ENCODE measurements at regions not wholly inside any gene's neighbourhood (a gene's known extent, or its start where the extent isn't known, plus 50 kb on each side); places are given as distances from the start of the nearest gene placed in this dataset.
"Not testable (repeated sequence)": the region's sequence is repeated elsewhere in the genome, so short reads cannot be mapped to it uniquely, and the experiment has no call there.

- H3K27me3 Mint-ChIP-seq = no peaks in the 10 kb centered on the region
- ATAC-seq (replicated peaks) = peak; percentile 84
- peaks cover 17 to 25% of the 10 kb centered on the region in 2 donors for H3K4me1 Mint-ChIP-seq (ENCODE audit: low read depth in 2 of 2)
- peaks cover 63% of the 10 kb centered on the region for H3K36me3 Mint-ChIP-seq (ENCODE audit: insufficient read depth)
- DNase-seq = peak; percentile 98 to 99 (median 99)
- peak overlapping the region; percentile 73 to 77 for H3K4me3 Mint-ChIP-seq
- peaks cover 5 to 11% of the 10 kb centered on the region in 2 donors for H3K9me3 Mint-ChIP-seq
- peak overlapping the region; percentile 88 to 95 for H3K27ac Mint-ChIP-seq
Measured at GRCh38 chr9:129413537-129414376, 207.1 kb downstream of the C9orf50 start.

DNA sequence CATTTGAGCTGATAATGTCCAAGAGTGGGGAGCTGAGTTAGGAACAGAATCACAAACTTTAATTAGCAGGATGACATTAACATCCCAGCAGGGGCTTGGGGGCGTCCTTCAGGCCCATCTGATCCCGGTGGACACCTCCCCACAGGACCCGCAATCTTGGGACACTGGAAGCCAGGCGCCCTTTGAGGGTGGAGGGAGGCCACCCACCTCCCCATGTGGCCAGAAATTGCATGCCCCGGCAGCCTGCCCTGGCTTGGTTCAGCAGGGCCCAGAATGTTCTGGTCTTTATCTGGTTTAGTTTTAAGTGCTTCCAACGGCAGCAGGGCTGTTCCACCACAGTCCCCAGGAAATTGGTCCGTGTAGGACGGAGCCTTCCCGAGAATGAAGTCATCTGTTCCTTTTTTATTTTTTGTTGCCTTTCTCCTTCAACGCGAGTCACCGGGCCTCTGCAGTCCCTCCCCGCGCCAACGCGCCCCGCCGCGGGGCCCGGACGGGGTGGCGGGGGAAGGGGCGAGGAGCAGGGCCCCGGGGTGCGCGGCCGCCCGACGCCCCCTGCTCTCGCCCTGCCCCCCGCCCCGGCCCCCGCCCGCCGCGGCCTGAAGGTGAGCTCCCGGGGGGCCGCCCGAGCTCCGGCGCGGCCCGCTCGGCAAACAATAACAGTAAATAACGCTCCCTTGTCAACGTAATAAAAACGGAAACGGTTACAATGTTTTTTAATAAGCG, 207.9 kb downstream of the C9orf50 start:
- peaks cover 5 to 11% of the 10 kb centered on the region in 2 donors for H3K9me3 Mint-ChIP-seq
- peak overlapping the region; percentile 73 to 77 for H3K4me3 Mint-ChIP-seq
- H3K27ac Mint-ChIP-seq = peak overlapping the region; percentile 88 to 95
- DNase-seq (peak in 2 of 3 experiments; percentile 44 to 52), ATAC-seq (replicated peaks) (no peak)
- H3K27me3 Mint-ChIP-seq = no peaks in the 10 kb centered on the region
- H3K4me1 Mint-ChIP-seq (ENCODE audit: low read depth in 2 of 2) = peaks cover 17 to 25% of the 10 kb centered on the region in 2 donors
- peaks cover 70% of the 10 kb centered on the region for H3K36me3 Mint-ChIP-seq (ENCODE audit: insufficient read depth)

- ATAC-seq (replicated peaks); DNase-seq; H3K27me3 Mint-ChIP-seq: not testable (repeated sequence)
- peaks cover 5 to 11% of the 10 kb centered on the region in 2 donors for H3K9me3 Mint-ChIP-seq
- H3K4me1 Mint-ChIP-seq (ENCODE audit: low read depth in 2 of 2) = peaks cover 15 to 26% of the 10 kb centered on the region in 2 donors
- peaks cover 70% of the 10 kb centered on the region for H3K36me3 Mint-ChIP-seq (ENCODE audit: insufficient read depth)
- peak overlapping the region; percentile 73 to 77 for H3K4me3 Mint-ChIP-seq
- peak overlapping the region; percentile 88 to 95 for H3K27ac Mint-ChIP-seq
Measured at GRCh38 chr9:129412176-129412813, 208.6 kb downstream of the C9orf50 start.

- Mint-ChIP-seq H3K27me3 (peaks cover under 1 to 8% of the 10 kb centered on the region in 2 donors), H3K4me3 (peak overlapping the region in 1 of 2 donors; percentile 5), H3K4me1 (ENCODE audit: low read depth in 2 of 2) (peaks cover 13 to 25% of the 10 kb centered on the region in 2 donors), H3K36me3 (ENCODE audit: insufficient read depth) (peaks cover 70% of the 10 kb centered on the region), H3K9me3 (peaks cover 5 to 11% of the 10 kb centered on the region in 2 donors), H3K27ac (peak overlapping the region; percentile 88 to 95)
- ATAC-seq (replicated peaks) = no peak
- no peak for DNase-seq
Measured at GRCh38 chr9:129411501-129412175, 209.3 kb downstream of the C9orf50 start.

DNA sequence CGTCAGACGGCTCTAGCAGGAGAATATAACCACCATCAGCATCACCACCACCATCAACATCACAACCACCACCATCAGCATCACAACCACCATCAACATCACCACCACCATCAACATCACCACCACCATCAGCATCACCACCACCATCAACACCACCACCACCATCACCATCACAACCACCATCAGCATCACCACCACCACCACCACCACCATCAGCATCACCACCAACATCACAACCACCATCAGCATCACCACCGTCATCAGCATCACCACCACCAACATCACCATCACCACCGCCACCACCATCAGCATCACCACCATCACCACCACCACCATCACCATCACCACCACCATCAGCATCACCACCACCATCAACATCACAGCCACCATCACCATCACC, 210.7 kb downstream of the C9orf50 start:
- Mint-ChIP-seq H3K36me3 (ENCODE audit: insufficient read depth) (peaks cover 66% of the 10 kb centered on the region), H3K27me3 (peaks cover 7 to 15% of the 10 kb centered on the region in 2 donors), H3K9me3 (peaks cover 5 to 11% of the 10 kb centered on the region in 2 donors), H3K4me1 (ENCODE audit: low read depth in 2 of 2) (peaks cover 16 to 26% of the 10 kb centered on the region in 2 donors), H3K27ac (peak overlapping the region; percentile 88 to 95), H3K4me3 (peak overlapping the region; percentile 45 to 46)
- DNase-seq (no peak), ATAC-seq (replicated peaks) (no peak)

DNA sequence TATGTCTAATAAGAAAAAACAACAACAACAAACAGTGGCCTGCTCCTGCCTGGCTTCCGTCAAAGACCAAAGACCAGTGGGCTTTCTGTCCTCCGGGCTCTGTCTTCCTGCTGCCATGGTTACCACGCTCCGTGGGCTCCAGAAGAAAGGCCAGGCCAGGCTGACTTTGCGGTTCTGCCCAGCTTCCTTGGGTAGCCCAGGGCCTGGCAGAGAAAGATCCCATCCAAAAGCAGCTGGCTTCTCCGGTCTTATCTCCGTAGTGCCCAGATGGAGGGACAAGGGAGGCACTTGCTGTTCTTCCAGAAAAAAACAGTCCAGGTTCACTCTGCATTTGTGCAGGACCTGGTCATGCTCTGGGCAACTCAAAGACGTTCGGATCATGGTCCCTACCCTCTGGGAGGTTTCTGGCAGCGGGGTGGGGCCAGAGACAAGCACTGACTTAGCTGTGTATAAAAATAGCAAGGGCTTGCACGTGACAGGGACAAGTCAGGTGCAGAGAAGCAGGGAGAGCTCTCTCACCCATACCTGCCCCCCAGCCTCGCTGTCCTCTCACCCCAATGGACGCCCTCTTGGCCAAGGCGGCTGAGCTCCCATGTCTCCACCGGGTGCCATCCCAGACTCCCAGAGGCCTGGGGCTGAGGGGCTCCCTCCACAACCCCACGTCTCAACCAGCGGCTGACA, 212.2 kb downstream of the C9orf50 start:
- peak overlapping the region in 1 of 2 donors; percentile 75 for H3K27ac Mint-ChIP-seq
- H3K9me3 Mint-ChIP-seq = peaks cover 5 to 11% of the 10 kb centered on the region in 2 donors
- H3K4me1 Mint-ChIP-seq (ENCODE audit: low read depth in 2 of 2) = peaks cover 16 to 24% of the 10 kb centered on the region in 2 donors
- no peak for ATAC-seq (replicated peaks)
- DNase-seq = no peak
- H3K27me3 Mint-ChIP-seq = peaks cover 7 to 20% of the 10 kb centered on the region in 2 donors
- H3K4me3 Mint-ChIP-seq = no peak overlapping the region
- peaks cover 52% of the 10 kb centered on the region for H3K36me3 Mint-ChIP-seq (ENCODE audit: insufficient read depth)

GRCh38 chr9:129407905-129408452, 212.9 kb downstream of the C9orf50 start:
- peaks cover 46% of the 10 kb centered on the region for H3K36me3 Mint-ChIP-seq (ENCODE audit: insufficient read depth)
- DNase-seq (no peak), ATAC-seq (replicated peaks) (no peak)
- peaks cover 7 to 27% of the 10 kb centered on the region in 2 donors for H3K27me3 Mint-ChIP-seq
- peak overlapping the region in 1 of 2 donors; percentile 75 for H3K27ac Mint-ChIP-seq
- H3K4me3 Mint-ChIP-seq = no peak overlapping the region
- peaks cover 16 to 28% of the 10 kb centered on the region in 2 donors for H3K4me1 Mint-ChIP-seq (ENCODE audit: low read depth in 2 of 2)
- peaks cover 5 to 11% of the 10 kb centered on the region in 2 donors for H3K9me3 Mint-ChIP-seq

DNA sequence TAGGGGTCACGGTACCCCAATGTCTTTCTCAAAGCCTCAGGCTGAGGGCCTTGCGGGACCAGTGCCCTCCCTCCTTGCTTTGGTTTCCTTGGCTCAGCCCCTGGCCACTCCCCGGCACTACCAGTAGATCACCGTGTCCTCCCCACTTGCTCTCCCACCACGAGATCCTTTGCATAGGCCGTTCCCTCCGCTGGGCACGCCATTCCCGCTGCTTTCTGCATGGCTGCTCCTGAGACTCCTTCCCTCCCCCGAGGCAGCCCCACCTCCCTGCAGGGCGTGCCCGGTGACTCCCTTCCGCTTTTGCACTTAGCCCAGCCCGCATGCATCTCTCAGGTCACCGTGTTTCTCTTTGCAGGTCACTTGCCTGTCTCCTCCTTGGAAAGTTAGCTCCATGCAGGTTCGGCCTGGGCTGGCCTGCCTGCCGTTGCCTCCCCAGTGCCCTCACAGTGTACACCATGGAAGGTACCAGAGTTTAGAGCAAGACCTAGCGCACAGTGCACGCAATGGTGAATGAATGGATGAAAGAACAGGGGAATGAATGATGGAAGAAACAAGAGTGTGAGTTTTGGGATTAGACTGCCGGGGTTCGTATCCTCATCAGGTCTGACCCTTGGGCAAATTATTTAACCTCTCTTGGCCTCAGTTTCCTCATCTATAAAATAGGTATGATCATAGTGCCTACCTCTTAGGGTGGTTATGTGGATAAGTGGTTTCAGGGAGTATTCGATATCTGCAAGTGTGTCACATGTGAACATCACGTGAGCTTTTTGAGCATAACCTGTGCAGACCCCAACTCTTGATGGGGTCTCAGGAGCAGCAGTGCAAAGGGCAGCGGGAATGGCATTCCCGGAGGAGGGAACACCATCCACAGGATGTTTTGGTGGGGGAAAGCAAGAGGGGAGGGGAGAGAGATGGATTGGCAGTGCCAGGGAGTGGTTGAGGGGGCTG, 214.3 kb downstream of the C9orf50 start:
- Mint-ChIP-seq H3K36me3 (ENCODE audit: insufficient read depth) (peaks cover 35% of the 10 kb centered on the region), H3K4me3 (no peak overlapping the region), H3K27me3 (peaks cover 7 to 27% of the 10 kb centered on the region in 2 donors), H3K9me3 (peaks cover 5 to 11% of the 10 kb centered on the region in 2 donors), H3K27ac (peak overlapping the region in 1 of 2 donors; percentile 75), H3K4me1 (ENCODE audit: low read depth in 2 of 2) (peaks cover 16 to 23% of the 10 kb centered on the region in 2 donors)
- ATAC-seq (replicated peaks) = no peak
- no peak for DNase-seq

DNA sequence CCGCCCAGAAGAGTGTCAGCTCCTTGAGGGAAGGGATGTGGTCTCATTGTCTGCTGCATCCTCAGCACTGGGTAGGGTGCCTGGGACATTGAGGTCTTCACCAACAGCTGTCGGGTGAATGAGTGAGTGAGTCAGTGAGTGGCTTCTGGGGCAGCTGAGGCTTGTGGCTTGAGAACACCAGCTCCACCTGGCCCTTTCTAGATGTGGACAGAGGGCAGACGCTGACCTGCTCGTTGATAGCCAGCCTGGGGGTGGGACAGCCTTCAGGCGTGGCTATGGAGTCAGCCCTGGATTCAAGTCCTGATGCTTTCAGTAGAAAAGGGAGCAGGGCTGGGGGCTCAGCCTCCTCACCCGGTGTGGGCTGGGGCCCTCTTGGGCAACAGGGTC, 215.1 kb downstream of the C9orf50 start:
- ATAC-seq (replicated peaks) (no peak), DNase-seq (no peak)
- Mint-ChIP-seq H3K27ac (no peak overlapping the region), H3K9me3 (peaks cover 5 to 11% of the 10 kb centered on the region in 2 donors), H3K4me1 (ENCODE audit: low read depth in 2 of 2) (peaks cover 15 to 21% of the 10 kb centered on the region in 2 donors), H3K27me3 (peaks cover 7 to 27% of the 10 kb centered on the region in 2 donors), H3K4me3 (no peak overlapping the region), H3K36me3 (ENCODE audit: insufficient read depth) (peaks cover 28% of the 10 kb centered on the region)

GRCh38 chr9:129405089-129405826, 215.6 kb downstream of the C9orf50 start:
- Mint-ChIP-seq H3K36me3 (ENCODE audit: insufficient read depth) (peaks cover 22% of the 10 kb centered on the region), H3K9me3 (peaks cover 2 to 5% of the 10 kb centered on the region in 2 donors), H3K4me3 (no peak overlapping the region), H3K27ac (no peak overlapping the region), H3K27me3 (peaks cover 7 to 27% of the 10 kb centered on the region in 2 donors), H3K4me1 (ENCODE audit: low read depth in 2 of 2) (peaks cover 10 to 15% of the 10 kb centered on the region in 2 donors)
- ATAC-seq (replicated peaks) (no peak), DNase-seq (no peak)

- no peak overlapping the region for H3K27ac Mint-ChIP-seq
- no peak for DNase-seq
- no peaks in the 10 kb centered on the region for H3K9me3 Mint-ChIP-seq
- H3K36me3 Mint-ChIP-seq (ENCODE audit: insufficient read depth) = peaks cover 16% of the 10 kb centered on the region
- no peak for ATAC-seq (replicated peaks)
- peaks cover 3 to 13% of the 10 kb centered on the region in 2 donors for H3K4me1 Mint-ChIP-seq (ENCODE audit: low read depth in 2 of 2)
- H3K27me3 Mint-ChIP-seq = peaks cover 7 to 27% of the 10 kb centered on the region in 2 donors
- H3K4me3 Mint-ChIP-seq = no peak overlapping the region
Measured at GRCh38 chr9:129404621-129405020, 216.3 kb downstream of the C9orf50 start.
